Activated CD4-positive, CD25-positive, alpha-beta regulatory T cell (primary cell): ENCODE measurements at regions not wholly inside any gene's neighbourhood (a gene's known extent, or its start where the extent isn't known, plus 50 kb on each side); places are given as distances from the start of the nearest gene placed in this dataset.
"Not testable (repeated sequence)": the region's sequence is repeated elsewhere in the genome, so short reads cannot be mapped to it uniquely, and the experiment has no call there.

Experiments
- DNase-seq, 4 experiments: peaks; one replicate each; lab custom pipeline; 2025; lab: John Stamatoyannopoulos, UW

DNA sequence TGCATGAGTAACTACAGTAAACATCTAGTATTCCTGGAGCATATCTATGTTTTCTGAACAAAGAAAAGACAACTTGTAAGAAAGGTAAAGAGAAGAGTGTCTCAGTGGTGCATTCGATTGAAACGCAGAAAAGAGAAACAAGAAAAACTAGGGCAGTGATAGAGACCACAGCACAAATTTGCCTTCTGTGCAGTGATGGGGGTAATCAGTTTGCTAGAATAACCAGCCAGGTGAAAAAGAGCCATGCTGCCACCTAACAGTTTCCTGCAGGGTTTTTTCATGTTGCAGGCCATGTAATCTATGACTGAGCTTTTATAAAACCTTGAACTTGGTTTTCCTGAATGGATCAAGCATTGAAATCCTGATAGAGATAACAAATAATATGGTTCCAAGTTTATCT is 198.4 kb upstream of the MEF2C start:
- DNase-seq: no peak

- no peak for DNase-seq
Observed at GRCh38 chr5:89080467-89081116, 197.6 kb upstream of the MEF2C start.

DNA sequence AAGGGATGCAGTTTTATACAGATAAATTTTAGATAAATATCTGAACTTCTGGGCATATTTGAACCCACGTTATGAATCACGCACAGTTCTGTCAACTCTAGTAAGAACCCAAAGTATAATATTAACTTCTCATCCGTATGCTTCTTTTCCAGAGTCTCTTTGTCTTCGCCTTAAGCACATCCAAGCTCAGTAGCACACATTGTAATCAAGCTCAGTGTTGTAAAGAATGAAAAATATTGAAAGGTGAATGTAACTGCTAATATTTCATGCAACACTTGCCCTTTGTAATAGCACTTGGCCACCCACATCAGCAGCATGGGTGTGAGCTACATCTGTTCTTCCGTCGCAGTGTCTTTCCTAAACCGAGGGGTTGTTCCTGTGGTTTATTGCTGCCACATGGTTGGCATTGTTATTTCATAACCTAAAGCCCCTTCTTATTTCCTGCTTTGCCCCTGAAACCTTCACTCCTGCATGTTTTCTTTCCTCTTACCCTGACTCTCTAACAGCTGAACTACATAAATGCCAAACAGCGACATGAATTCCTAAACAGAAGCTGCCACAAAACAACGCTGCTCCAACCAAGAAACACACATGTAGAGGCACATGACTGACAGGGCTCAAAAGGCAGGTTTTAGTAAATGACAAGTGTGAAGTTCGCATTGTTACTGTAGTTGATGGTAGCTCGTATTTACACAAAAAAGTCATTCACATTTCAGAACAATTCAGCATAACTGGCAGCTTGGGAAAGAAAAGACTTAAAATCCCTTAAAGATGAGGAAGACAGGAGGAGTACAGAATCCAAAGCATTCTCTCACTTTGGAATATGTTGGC is 190.1 kb upstream of the MEF2C start:
- no peak for DNase-seq

DNA sequence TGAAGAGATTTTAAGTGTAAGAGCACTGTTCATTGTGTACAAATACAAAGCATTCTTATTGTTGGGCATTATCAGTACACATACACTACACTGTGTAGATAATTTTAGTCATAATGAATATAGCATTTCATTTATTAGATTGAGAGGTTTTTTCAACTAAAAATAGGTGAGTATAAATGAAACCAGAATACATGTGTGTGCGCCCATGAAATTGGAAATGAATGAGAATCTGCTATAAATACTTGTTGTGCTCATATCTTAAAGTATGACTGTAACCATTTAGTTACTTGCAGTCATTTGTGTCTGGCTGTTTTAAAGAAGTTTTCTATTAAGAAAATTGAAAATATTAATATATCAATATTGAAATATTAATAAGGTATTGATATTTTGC is 189.0 kb upstream of the MEF2C start:
- DNase-seq: no peak

- no peak for DNase-seq
Observed at GRCh38 chr5:89071101-89071940, 188.3 kb upstream of the MEF2C start.

GRCh38 chr5:89069591-89069990 is 186.6 kb upstream of the MEF2C start:
- no peak for DNase-seq

DNA sequence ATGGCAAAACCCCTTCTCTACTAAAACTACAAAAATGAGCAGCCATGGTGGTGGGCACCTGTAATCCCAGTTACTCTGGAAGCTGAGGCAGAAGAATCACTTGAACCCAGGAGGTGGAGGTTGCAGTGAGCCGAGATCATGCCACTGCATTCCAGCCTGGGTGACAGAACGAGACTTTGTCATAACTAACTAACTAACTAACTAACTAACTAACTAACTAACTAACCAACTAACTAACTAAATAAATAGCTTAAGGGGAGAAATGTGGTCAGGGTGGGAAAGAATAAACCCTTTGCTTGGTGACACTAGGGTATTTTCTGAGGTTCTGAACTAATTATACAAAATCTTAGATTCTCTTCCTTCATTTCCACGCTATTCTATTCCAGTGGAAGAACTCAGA is 184.4 kb upstream of the MEF2C start:
- DNase-seq: no peak

DNA sequence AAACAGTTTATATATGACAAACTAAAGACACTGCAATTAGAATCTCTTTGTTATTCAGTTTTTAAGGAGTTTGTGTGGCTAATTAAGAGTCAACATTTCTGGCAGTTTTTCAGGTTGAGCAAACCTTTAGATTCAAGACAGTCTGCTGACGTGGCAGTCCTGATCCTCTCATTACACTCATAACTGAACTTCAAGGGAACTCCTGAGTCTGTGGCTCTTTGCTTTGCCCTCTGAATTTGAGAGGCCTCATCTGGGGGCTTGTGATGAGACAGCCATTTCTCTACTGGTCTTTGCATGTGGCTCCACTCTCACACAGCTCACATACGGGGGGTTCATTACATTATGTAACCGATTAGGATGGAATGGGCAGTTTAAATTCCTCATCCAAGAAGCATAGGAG is 182.9 kb upstream of the MEF2C start:
- no peak for DNase-seq

- no peak for DNase-seq
Observed at GRCh38 chr5:89064736-89065135, 181.8 kb upstream of the MEF2C start.

GRCh38 chr5:89064054-89064453 is 181.1 kb upstream of the MEF2C start:
- no peak for DNase-seq

- no peak for DNase-seq
Observed at GRCh38 chr5:89060768-89061167, 177.8 kb upstream of the MEF2C start.

- no peak for DNase-seq
Observed at GRCh38 chr5:89059274-89059673, 176.3 kb upstream of the MEF2C start.

DNA sequence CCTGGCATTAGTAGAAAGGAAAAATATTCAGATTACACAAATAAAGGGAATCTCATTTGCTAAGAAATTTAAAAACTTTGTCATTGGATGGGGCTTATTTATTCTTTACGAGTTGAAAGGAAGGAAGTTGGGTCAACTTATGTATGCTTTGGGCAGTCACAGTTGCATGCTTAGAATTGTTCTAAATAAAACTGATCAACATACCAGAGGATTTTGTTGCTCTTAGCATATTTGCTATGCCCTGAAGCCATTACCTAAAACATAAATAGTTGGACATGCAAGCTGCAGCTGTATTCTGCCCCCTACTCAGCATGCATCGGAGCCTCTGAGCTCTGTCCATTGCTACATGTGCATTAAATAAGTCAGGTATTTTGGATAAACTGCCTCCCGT is 172.7 kb upstream of the MEF2C start:
- DNase-seq: no peak

- DNase-seq: no peak
Observed at GRCh38 chr5:89055015-89055694, 172.2 kb upstream of the MEF2C start.

GRCh38 chr5:89053547-89053946 is 170.6 kb upstream of the MEF2C start:
- DNase-seq: no peak

DNA sequence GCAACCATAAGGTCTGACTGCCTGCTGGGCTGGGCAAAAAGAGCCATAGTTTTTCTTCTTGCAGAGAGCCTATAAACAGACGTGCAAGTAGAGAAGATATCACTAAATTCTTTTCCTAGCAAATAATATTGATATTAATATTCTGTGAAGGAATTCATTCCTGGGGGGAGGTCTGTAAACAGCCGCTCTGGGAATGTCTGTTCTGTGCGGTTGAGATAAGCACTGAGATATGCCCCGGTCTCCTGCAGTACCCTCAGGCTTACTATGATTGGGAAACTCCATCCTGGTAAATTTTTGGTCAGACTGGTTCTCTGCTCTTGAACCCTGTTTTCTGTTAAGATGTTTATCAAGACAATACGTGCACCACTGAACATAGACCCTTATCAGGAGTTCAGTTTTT is 167.1 kb upstream of the MEF2C start:
- not testable (repeated sequence) for DNase-seq

DNA sequence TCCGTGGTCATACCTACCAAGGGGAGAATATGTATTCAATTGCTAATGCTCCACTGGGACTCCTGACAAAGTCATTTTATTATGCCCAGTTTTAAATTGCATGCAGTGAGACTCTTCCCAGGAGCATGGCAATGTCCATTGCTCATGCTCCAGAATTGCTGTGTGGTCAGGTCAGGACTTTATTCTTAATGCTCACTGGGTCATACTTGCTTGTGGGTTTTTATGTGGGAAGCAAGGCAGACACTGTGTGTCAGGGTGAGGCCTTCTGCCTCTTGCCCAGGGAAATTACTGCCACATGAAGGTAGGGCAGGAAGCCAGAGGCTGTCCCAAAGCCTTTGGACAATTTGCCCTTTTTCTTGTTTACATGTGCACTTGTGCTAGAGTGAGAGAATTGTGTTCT is 164.6 kb upstream of the MEF2C start:
- DNase-seq: no peak

DNA sequence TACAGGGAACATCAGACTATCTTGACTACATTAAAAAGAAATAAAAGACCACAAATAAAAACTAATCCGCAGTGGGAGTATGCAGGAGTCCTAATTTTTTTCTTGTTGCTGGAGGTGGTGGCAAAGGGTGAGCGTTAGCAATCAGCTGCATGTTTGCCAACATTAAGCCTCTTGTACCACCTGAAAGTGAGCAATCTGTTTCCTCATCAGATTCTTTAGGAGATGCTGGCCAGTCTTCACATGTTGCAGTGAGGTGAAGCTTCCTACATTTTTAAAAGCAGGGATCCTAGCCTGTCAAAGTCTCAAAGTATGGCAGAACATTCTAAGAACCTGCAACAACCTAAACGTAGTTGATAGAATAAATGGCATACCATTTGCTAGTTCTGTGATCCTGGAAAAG is 162.2 kb upstream of the MEF2C start:
- no peak for DNase-seq

DNA sequence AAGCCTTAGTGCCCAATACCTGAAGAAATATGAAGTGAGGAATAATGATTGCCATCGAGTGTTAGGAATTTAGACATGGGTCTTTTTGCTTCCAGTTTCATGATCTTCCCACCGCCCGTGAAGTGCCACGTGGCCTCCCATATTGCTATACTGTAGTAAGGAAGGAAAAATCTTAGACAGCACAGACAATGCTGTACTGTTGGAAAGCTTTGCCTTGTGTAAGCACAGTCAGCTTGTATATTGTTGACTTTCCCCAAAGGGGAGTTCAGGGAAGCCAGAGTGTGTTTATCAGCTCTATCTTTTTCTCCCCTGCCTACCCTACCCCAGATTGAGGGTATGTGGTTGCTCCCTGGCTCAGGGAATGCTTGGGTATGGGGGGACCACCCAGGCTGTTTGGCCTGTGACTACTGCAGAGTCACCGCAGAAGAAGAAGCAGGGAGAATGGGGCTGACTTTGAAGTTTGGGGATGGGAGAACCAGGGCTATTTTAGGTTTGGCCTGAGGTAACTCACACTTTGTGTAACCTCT is 161.8 kb upstream of the MEF2C start:
- no peak for DNase-seq

DNA sequence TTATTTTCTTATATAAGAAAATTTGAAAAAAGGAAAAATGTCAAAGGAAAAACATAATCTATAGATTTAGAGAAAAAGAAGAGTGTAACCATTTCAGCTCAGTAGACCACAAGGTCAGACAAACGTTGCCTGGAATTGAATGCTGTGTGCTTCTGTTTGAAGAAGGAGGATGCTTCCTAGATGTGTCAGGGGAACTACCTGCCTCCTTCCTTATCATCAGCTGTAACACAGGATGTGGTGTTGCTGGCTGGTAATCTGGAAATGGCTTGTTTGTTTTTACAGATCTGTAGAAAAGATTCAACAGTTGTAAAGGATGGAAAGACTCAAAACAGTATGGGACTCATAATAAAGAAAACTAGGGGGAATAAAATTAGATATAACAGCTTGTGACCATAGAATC is 160.7 kb upstream of the MEF2C start:
- no peak for DNase-seq

DNA sequence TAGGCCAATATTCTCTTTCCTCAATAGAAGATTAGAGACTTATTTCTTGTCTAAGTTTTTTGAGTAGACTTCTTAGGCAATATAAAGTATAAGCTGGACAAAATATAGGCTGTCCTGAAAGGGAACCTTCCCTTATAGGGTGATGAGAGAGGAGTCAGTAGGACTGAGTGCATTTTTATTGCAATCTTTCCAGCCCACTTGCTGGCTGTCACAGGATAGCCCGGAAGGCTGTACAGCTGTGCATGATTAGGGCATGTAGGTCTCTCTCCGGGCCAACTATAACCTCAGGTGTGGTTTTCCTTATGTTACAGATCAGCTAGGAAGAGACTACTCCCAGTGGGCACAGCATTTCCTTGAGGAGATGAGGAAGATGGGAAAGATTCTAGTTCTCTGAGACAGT is 159.8 kb upstream of the MEF2C start:
- no peak for DNase-seq

GRCh38 chr5:89041976-89042375 is 159.0 kb upstream of the MEF2C start:
- DNase-seq: no peak
